ENCODE measurements at regions not wholly inside any gene's neighbourhood (a gene's known extent, or its start where the extent isn't known, plus 50 kb on each side); places are given as distances from the start of the nearest gene placed in this dataset.

GRCh38 chr11:90930252-90930651 is 707.4 kb upstream of the CHORDC1 start:
- H3K4me3 ChIP-seq (ENCODE audit: low read depth, low read length), result no peak overlapping the region
- no peak for TF ChIP-seq CTCF (IDR thresholded peaks at IDR 0.05; ENCODE audit: borderline replicate concordance, insufficient read depth, low read depth, low read length)

GRCh38 chr11:90919332-90919731 is 696.5 kb upstream of the CHORDC1 start:
- TF ChIP-seq CTCF (IDR thresholded peaks at IDR 0.05; ENCODE audit: borderline replicate concordance, insufficient read depth, low read depth, low read length), result no peak
- H3K4me3 ChIP-seq (ENCODE audit: low read depth, low read length), result no peak overlapping the region

- no peak for TF ChIP-seq CTCF (IDR thresholded peaks at IDR 0.05; ENCODE audit: borderline replicate concordance, insufficient read depth, low read depth, low read length)
- no peak overlapping the region for H3K4me3 ChIP-seq (ENCODE audit: low read depth, low read length)
These were observed 693.9 kb upstream of the CHORDC1 start for GRCh38 chr11:90916706-90917105.

GRCh38 chr11:90913131-90913668 is 690.4 kb upstream of the CHORDC1 start:
- no peak for TF ChIP-seq CTCF (IDR thresholded peaks at IDR 0.05; ENCODE audit: borderline replicate concordance, insufficient read depth, low read depth, low read length)
- H3K4me3 ChIP-seq (ENCODE audit: low read depth, low read length), result no peak overlapping the region

GRCh38 chr11:90912631-90913030 is 689.8 kb upstream of the CHORDC1 start:
- no peak overlapping the region for H3K4me3 ChIP-seq (ENCODE audit: low read depth, low read length)
- TF ChIP-seq CTCF (IDR thresholded peaks at IDR 0.05; ENCODE audit: borderline replicate concordance, insufficient read depth, low read depth, low read length), result no peak

GRCh38 chr11:90911192-90911591 is 688.3 kb upstream of the CHORDC1 start:
- no peak overlapping the region for H3K4me3 ChIP-seq (ENCODE audit: low read depth, low read length)
- TF ChIP-seq CTCF (IDR thresholded peaks at IDR 0.05; ENCODE audit: borderline replicate concordance, insufficient read depth, low read depth, low read length), result no peak

- no peak for TF ChIP-seq CTCF (IDR thresholded peaks at IDR 0.05; ENCODE audit: borderline replicate concordance, insufficient read depth, low read depth, low read length)
These were observed 685.2 kb upstream of the CHORDC1 start for GRCh38 chr11:90908074-90908473.

More at GRCh38 chr11:90908074-90908473, 685.2 kb upstream of the CHORDC1 start:
- H3K4me3 ChIP-seq (ENCODE audit: low read depth, low read length), result no peak overlapping the region
